ENCODE measurements at regions not wholly inside any gene's neighbourhood (a gene's known extent, or its start where the extent isn't known, plus 50 kb on each side); places are given as distances from the start of the nearest gene placed in this dataset.
A peak's percentile ranks its signal among the peaks of the same experiment; 100 is the strongest.

DNA sequence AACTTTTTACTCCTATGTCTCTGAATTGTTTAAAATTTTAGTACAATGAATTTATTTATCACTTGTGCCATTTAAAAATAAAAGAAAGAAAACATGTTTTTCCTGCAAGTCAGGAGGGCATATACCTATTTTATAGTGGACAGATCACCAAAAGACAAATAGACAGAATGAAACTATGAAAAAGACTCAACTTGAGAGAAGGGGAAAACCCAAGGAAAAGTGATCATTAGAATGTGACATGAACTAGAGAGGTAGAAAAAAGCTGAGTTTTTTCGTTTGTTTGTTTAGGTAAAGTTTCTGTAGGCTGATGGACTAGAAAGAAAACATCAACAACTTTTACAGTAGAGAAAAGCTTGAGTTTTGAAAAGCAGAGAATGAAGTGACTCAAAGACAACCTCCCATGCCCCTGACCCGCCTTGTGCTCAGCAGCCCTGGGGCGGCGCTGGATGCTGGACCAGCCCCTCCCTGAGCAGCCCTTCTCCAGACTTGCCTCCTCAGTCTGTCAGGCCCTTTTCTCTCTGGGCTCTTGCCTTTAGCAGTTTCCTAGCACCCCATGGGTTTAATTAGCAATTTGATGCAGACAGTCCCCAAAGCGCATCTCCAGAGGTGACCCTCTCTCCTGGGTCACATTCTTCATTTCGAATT, 95.1 kb upstream of the ARID2 start:
- no peak for DNase-seq

DNA sequence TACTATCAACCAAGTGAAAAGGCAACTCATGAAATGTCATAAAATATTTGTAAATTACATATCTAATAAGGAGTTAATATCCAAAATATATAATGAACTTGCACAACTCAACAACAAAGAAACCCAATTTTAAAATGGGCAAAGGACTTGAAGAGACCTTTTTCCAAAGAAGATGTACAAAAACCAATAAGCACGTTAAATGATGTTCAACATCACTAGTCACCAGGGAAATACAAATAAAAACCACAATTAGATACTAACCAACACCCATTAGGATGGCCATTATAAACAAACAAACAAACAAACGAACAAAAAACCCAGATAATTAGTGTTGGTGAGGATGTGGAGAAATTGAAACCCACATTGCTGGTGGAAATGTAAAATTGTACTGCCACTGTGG, 92.3 kb upstream of the ARID2 start:
- DNase-seq: no peak

- DNase-seq: no peak
Measured at GRCh38 chr12:45637706-45638105, 91.8 kb upstream of the ARID2 start.

DNA sequence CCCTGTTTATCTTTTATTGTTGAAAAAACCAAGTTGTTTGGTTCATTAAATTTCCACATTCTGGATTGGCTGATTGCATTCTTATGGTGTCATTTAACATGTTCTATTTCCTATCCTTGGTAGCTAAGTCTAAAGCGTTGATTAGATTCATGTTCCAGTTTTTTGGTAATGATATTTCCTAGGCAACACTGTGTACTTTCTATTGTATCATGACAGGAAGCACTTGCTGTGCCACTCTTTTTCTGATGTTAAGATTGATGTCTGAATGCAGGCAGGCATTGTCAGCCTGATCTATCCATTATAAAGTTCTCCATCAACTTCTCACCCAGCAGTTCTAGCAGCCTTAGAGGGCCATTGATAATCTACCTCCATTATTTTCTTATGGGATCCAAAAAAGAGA, 91.1 kb upstream of the ARID2 start:
- no peak for DNase-seq

GRCh38 chr12:45644541-45644940, 85.0 kb upstream of the ARID2 start:
- no peak for DNase-seq

- DNase-seq: no peak
Measured at GRCh38 chr12:45646851-45647581, 82.5 kb upstream of the ARID2 start.

DNA sequence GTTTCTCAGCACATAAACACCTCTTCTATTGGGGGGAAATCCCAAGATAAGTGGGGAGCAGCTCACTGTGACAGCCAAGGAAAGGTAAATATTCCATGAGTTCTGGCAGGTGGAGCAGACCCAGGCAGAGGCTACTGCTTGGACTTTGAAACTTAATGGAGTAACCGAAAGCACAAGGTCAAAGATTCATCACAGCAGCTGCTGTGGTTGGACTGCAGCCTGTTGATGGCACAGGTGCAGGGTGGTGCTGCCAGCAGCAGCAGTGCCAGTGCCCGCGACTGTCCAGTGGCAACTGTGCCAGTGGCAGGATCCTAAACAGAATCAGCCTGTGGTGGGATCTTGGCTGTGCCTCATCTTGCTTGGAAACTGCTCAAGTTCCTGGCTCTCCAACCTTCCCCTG, 81.4 kb upstream of the ARID2 start:
- DNase-seq: no peak

- no peak for DNase-seq
Measured at GRCh38 chr12:45651029-45651428, 78.5 kb upstream of the ARID2 start.

- DNase-seq: no peak
Measured at GRCh38 chr12:45654002-45654665, 75.4 kb upstream of the ARID2 start.

GRCh38 chr12:45655186-45655585, 74.3 kb upstream of the ARID2 start:
- peak; percentile 32 for DNase-seq

- DNase-seq: no peak
Measured at GRCh38 chr12:45655743-45656142, 73.8 kb upstream of the ARID2 start.

DNA sequence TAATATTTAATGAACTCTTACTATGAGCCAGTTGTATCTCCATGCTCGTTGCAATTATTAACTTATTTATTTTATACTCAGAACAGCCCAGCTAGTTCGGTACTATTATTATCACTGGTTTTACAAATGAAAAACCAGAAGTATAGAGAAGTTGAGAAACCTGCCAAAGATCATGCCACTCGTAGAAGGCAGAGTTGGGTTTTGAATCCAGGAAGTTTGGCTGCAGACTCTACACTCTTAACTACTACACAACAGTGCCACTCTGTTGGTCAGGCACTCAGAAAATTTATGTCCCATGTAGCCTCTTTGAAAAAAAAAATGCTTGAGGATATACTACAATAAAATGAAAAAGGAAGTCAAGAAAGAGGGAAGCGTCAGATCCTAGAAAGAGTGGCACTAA, 71.5 kb upstream of the ARID2 start:
- no peak for DNase-seq

GRCh38 chr12:45660330-45660729, 69.2 kb upstream of the ARID2 start:
- DNase-seq: no peak

GRCh38 chr12:45663455-45663854, 66.1 kb upstream of the ARID2 start:
- DNase-seq: no peak

GRCh38 chr12:45665941-45666340, 63.6 kb upstream of the ARID2 start:
- no peak for DNase-seq

- DNase-seq: no peak
Measured at GRCh38 chr12:45666396-45666795, 63.1 kb upstream of the ARID2 start.

DNA sequence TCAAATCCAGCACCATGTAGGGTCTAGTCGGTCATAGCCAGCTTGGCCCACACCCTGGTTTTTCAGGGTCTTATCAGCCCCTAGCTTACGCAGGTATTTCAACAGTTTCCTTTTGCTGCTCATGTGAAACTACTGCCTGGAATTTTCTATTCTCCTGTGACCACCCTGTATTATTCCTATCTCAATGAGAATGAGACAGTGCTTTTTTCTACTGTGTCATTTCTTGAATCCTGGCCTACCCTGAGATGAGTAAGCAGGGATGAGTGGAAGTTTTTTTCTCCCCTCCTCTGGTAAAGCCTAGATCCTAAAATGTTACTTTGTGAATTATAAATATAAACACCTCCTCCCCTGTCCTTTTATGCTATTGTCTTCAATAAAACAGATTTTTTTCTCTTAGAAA, 62.7 kb upstream of the ARID2 start:
- DNase-seq: no peak

GRCh38 chr12:45667761-45668160, 61.7 kb upstream of the ARID2 start:
- no peak for DNase-seq

- DNase-seq: no peak
Measured at GRCh38 chr12:45668641-45669040, 60.9 kb upstream of the ARID2 start.

GRCh38 chr12:45669093-45669492, 60.4 kb upstream of the ARID2 start:
- DNase-seq: no peak

DNA sequence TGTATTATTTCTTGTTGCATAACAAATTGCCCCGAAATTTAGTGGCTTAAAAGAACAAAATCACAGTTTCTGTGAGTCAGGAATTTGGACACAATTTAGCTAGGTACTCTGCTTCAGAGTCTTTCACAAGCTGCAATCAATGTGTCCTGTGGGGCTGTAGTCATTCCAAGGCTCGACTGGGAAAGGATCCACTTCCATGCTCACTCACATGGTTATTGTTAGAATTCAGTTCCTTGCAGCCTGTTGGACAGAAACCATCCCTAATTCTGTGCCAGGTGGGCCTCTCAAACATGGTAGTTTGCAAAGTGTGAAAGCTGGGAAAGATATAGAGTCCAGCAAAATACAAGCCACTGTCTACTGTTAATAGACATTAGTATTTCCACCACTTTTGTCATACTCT, 59.7 kb upstream of the ARID2 start:
- DNase-seq: no peak

- DNase-seq: no peak
Measured at GRCh38 chr12:45670346-45671065, 59.0 kb upstream of the ARID2 start.

DNA sequence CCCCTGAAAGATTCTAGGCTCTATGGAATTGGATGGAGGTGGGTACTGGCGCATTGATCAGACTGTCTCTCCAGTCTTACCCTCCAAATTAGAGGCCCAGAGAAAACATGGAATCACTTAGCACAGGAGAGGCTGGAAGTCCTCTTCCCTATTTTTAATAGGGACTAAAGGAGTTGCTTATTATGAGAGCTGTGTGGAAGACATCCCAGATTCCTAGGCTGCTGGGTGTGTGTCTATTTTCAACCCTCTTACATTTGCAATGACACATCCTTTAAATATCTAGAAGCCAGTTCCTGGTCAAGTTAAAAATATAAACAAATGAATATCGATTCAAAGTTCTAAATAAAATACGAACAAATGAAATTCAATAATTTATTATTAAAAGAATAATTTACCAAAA, 58.3 kb upstream of the ARID2 start:
- DNase-seq: no peak
